Right atrium auricular region (tissue), 2 donors: ENCODE measurements at regions not wholly inside any gene's neighbourhood (a gene's known extent, or its start where the extent isn't known, plus 50 kb on each side); places are given as distances from the start of the nearest gene placed in this dataset.

Experiments
- DNase-seq: peaks from one replicate; pipeline ENCODE4 v3.0.0-alpha.2; 2019; ENCODE audit warnings: low spot score
- H3K27ac ChIP-seq, 2 donors: fragments of 200-600 bp; sonication (generic); 1 replicate in 1 of 2; 2 replicates in 1 of 2; pipeline ENCODE4 v1.5.1; 2016 to 2019
- H3K27me3 ChIP-seq, 2 donors: fragments of 200-600 bp; sonication (generic); one replicate each; pipeline versions ENCODE4 v1.5.1 to v1.6.0; 2017 to 2019
- H3K36me3 ChIP-seq: fragments of 200-600 bp; sonication (generic); one replicate; pipeline ENCODE4 v1.5.1; 2016
- H3K4me1 ChIP-seq, 2 donors: fragments of 200-600 bp; sonication (generic); one replicate each; pipeline versions ENCODE4 v1.5.1 to v1.6.0; 2017 to 2019
- H3K4me3 ChIP-seq, 2 donors: fragments of 200-600 bp; sonication (generic); 1 replicate in 1 of 2; 2 replicates in 1 of 2; pipeline ENCODE4 v1.5.1; 2017 to 2019; ENCODE audit warnings: mild to moderate bottlenecking in 1 of 2, moderate library complexity in 1 of 2
- H3K9me3 ChIP-seq, 2 donors: fragments of 200-600 bp; sonication (generic); one replicate each; pipeline ENCODE4 v1.5.1; 2019
- TF ChIP-seq, protein P1 (sequence below), 2 donors: fragments of 200-600 bp; sonication (generic); IDR thresholded peaks; one replicate each; pipeline ENCODE4 v1.5.1; 2019; ENCODE audit warnings: antibody characterized with exemption in 2 of 2

DNA sequence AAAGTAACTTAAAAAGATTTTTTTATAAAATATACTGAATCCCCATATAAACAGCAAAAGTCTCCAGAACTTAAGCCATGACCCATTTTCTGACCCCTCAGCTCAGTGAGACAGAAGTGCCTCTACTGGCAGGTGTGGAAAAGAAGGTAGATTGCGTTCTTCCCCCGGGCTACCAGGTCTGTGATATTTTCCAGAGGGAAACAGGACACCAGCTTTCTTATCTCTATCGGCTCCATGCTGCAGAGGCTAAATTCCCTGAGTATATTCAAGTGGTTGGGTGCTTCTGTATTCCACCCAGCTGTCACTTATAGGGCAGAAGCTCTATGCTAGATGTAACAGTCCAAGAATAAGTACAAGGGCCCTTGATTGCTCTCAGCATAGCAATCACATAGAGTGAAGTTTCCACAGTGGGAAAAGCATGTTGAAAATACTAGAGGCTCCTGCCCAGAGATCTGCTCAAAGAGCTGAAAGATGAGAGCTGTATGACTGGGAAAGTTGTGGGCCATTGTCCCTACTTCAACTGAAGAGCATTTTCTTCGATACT lies 687.3 kb downstream of the CDH11 start:
- H3K27me3 ChIP-seq: no peaks in the 10 kb centered on the region
- no peaks in the 10 kb centered on the region for H3K36me3 ChIP-seq
- TF ChIP-seq, protein P1, sequence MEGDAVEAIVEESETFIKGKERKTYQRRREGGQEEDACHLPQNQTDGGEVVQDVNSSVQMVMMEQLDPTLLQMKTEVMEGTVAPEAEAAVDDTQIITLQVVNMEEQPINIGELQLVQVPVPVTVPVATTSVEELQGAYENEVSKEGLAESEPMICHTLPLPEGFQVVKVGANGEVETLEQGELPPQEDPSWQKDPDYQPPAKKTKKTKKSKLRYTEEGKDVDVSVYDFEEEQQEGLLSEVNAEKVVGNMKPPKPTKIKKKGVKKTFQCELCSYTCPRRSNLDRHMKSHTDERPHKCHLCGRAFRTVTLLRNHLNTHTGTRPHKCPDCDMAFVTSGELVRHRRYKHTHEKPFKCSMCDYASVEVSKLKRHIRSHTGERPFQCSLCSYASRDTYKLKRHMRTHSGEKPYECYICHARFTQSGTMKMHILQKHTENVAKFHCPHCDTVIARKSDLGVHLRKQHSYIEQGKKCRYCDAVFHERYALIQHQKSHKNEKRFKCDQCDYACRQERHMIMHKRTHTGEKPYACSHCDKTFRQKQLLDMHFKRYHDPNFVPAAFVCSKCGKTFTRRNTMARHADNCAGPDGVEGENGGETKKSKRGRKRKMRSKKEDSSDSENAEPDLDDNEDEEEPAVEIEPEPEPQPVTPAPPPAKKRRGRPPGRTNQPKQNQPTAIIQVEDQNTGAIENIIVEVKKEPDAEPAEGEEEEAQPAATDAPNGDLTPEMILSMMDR (IDR thresholded peaks at IDR 0.05): no peak
- no peak overlapping the region for H3K4me3 ChIP-seq
- DNase-seq: no peak
- H3K27ac ChIP-seq: no peak overlapping the region
- H3K9me3 ChIP-seq: peaks cover 0 to 9% of the 10 kb centered on the region in 2 donors
- no peaks in the 10 kb centered on the region for H3K4me1 ChIP-seq

GRCh38 chr16:64428463-64429113 lies 693.3 kb downstream of the CDH11 start:
- TF ChIP-seq, protein P1 (IDR thresholded peaks at IDR 0.05): no peak
- H3K27ac ChIP-seq: no peak overlapping the region
- no peaks in the 10 kb centered on the region for H3K36me3 ChIP-seq
- H3K4me1 ChIP-seq: no peaks in the 10 kb centered on the region
- no peak for DNase-seq
- H3K9me3 ChIP-seq: peaks cover 0 to 9% of the 10 kb centered on the region in 2 donors
- H3K27me3 ChIP-seq: no peaks in the 10 kb centered on the region
- no peak overlapping the region for H3K4me3 ChIP-seq

DNA sequence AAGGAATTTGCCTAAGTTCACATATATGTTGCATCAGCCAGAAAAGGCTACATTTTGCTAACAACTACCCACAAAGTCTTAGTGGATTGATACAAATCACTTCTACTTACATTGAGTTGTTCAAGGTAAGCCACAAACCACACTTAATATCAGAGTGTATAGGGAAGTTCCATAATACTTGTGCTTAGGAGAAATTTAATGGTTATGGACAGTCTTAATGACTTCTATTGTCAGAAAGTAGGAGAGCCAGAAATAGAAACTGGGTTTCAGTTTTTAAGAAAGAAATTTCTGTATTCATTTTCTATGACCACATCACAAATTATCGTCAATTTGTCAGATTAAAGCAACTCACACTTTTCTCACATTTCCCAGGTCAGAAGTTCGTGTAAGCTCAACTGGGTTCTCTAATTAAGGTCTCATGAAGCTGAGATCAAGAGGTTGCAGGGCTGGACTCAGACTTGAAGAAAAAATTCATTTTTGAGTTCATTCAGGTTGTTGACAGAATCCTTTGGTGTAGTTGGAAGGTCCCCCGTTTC lies 695.7 kb downstream of the CDH11 start:
- no peaks in the 10 kb centered on the region for H3K4me1 ChIP-seq
- no peak for DNase-seq
- no peaks in the 10 kb centered on the region for H3K9me3 ChIP-seq
- H3K27ac ChIP-seq: no peak overlapping the region
- H3K36me3 ChIP-seq: no peaks in the 10 kb centered on the region
- H3K4me3 ChIP-seq: no peak overlapping the region
- no peaks in the 10 kb centered on the region for H3K27me3 ChIP-seq
- TF ChIP-seq, protein P1 (IDR thresholded peaks at IDR 0.05): no peak

- no peak for DNase-seq
- Histone ChIP-seq H3K9me3 (no peaks in the 10 kb centered on the region), H3K36me3 (no peaks in the 10 kb centered on the region), H3K27me3 (no peaks in the 10 kb centered on the region), H3K4me1 (no peaks in the 10 kb centered on the region), H3K4me3 (no peak overlapping the region), H3K27ac (no peak overlapping the region)
- TF ChIP-seq, protein P1 (IDR thresholded peaks at IDR 0.05): no peak
These were observed 696.5 kb downstream of the CDH11 start for GRCh38 chr16:64425381-64425780.

- Histone ChIP-seq H3K36me3 (no peaks in the 10 kb centered on the region), H3K27me3 (no peaks in the 10 kb centered on the region)
These were observed 699.6 kb downstream of the CDH11 start for GRCh38 chr16:64422259-64422658.

More at GRCh38 chr16:64422259-64422658, 699.6 kb downstream of the CDH11 start:
- TF ChIP-seq, protein P1 (IDR thresholded peaks at IDR 0.05): no peak
- Histone ChIP-seq H3K27ac (no peak overlapping the region), H3K4me1 (no peaks in the 10 kb centered on the region), H3K4me3 (no peak overlapping the region), H3K9me3 (no peaks in the 10 kb centered on the region)
- DNase-seq: no peak
